PC-3 (cell line): ENCODE measurements at regions not wholly inside any gene's neighbourhood (a gene's known extent, or its start where the extent isn't known, plus 50 kb on each side); places are given as distances from the start of the nearest gene placed in this dataset.
A peak's percentile ranks its signal among the peaks of the same experiment; 100 is the strongest.

ENCODE experiments used
- ATAC-seq: fragments of 200-7000 bp; cut with Tn5 transposase; 2 replicates; pipeline ENCODE4 v1.9.1; 2020; ENCODE audit warnings: mild to moderate bottlenecking, moderate library complexity
- BruUV-seq: library from RNA; stranded (reverse); fragments of 400-500 nt; replicated peaks from 2 replicates; lab custom pipeline; 2021; lab: Mats Ljungman, UMichigan
- CTCF ChIA-PET: fragments of 300-600 bp; sonication (Branson Sonifier 250); formaldehyde crosslinking; loops from one replicate; lab custom pipeline; 2022; ENCODE audit warnings: antibody characterized with exemption; lab: Charles Lee
- POLR2A ChIA-PET: fragments of 300-600 bp; sonication (Branson Sonifier 250); formaldehyde crosslinking; loops from one replicate; lab custom pipeline; 2022; ENCODE audit warnings: antibody characterized with exemption; ENCODE audit not compliant: unreplicated experiment; lab: Charles Lee
- DNase-seq: peaks from one replicate; pipeline ENCODE4 v3.0.0-alpha.2; 2015
- H2AFZ ChIP-seq: fragments of 300-600 bp; sonication (generic); 2 replicates; pipeline ENCODE4 v1.6.0; 2016; ENCODE audit warnings: antibody characterized with exemption, low read length
- H3F3A ChIP-seq: fragments of 300-600 bp; sonication (generic); one replicate; pipeline ENCODE4 v1.6.0; 2017; ENCODE audit warnings: antibody characterized with exemption, low read length, control low read depth, mild to moderate bottlenecking; ENCODE audit not compliant: unreplicated experiment
- H3K27ac ChIP-seq: fragments of 300-600 bp; sonication (generic); 2 replicates; pipeline ENCODE4 v1.5.1; 2016; ENCODE audit warnings: mild to moderate bottlenecking, low read length
- H3K27me3 ChIP-seq: fragments of 300-600 bp; sonication (generic); 2 replicates; pipeline ENCODE4 v1.6.1; 2016; ENCODE audit warnings: low read length, mixed read lengths
- H3K36me3 ChIP-seq: fragments of 300-600 bp; sonication (generic); 2 replicates; pipeline ENCODE4 v1.6.1; 2016; ENCODE audit warnings: low read depth, mixed run types, low read length, mixed read lengths
- H3K4me1 ChIP-seq: fragments of 300-600 bp; sonication (generic); 2 replicates; pipeline ENCODE4 v1.5.1; 2016; ENCODE audit warnings: low read length; ENCODE audit not compliant: insufficient read depth
- H3K4me2 ChIP-seq: fragments of 300-600 bp; sonication (generic); 2 replicates; pipeline ENCODE4 v1.6.0; 2016; ENCODE audit warnings: low read length
- H3K4me3 ChIP-seq: fragments of 300-600 bp; sonication (generic); 2 replicates; pipeline ENCODE4 v1.5.1; 2016; ENCODE audit warnings: mild to moderate bottlenecking, low read length, mixed read lengths
- H3K79me2 ChIP-seq: fragments of 300-600 bp; sonication (generic); 2 replicates; pipeline ENCODE4 v1.6.1; 2017; ENCODE audit warnings: low read length, mixed read lengths
- H3K9ac ChIP-seq: fragments of 300-600 bp; sonication (generic); 2 replicates; pipeline ENCODE4 v1.6.0; 2016; ENCODE audit warnings: mild to moderate bottlenecking, low read length
- H3K9me2 ChIP-seq: fragments of 300-600 bp; sonication (generic); replicated peaks from 2 replicates; pipeline ENCODE4 v1.6.1; 2016; ENCODE audit warnings: mixed run types, low read length, mixed read lengths
- H3K9me3 ChIP-seq: fragments of 300-600 bp; sonication (generic); 2 replicates; pipeline ENCODE4 v1.6.1; 2016; ENCODE audit warnings: low read length, mixed read lengths
- H4K20me1 ChIP-seq: fragments of 300-600 bp; sonication (generic); 2 replicates; pipeline ENCODE4 v1.6.1; 2016; ENCODE audit warnings: low read length, mixed read lengths
- EZH2 ChIP-seq: fragments of 300-600 bp; sonication (generic); IDR thresholded peaks from one replicate; pipeline ENCODE4 v1.6.1; 2017; ENCODE audit warnings: antibody characterized with exemption, mild to moderate bottlenecking, low read length; ENCODE audit not compliant: unreplicated experiment
- EZH2phosphoT487 ChIP-seq: fragments of 300-600 bp; sonication (generic); IDR thresholded peaks from 2 replicates; pipeline ENCODE4 v1.6.1; 2018; ENCODE audit warnings: mild to moderate bottlenecking, antibody characterized with exemption, low read length, borderline replicate concordance
- intact Hi-C: fragments of 100-400 bp; cut with micrococcal nuclease; formaldehyde crosslinking; loops from 2 replicates; pipeline ENCODE4 v1.9.0; 2023
- TF ChIP-seq, protein P1 (sequence below): fragments of 300-600 bp; sonication (generic); conservative IDR thresholded peaks from 2 replicates; pipeline ENCODE4 v1.5.1; 2017; ENCODE audit warnings: antibody characterized with exemption, low read depth, mild to moderate bottlenecking, low read length

DNA sequence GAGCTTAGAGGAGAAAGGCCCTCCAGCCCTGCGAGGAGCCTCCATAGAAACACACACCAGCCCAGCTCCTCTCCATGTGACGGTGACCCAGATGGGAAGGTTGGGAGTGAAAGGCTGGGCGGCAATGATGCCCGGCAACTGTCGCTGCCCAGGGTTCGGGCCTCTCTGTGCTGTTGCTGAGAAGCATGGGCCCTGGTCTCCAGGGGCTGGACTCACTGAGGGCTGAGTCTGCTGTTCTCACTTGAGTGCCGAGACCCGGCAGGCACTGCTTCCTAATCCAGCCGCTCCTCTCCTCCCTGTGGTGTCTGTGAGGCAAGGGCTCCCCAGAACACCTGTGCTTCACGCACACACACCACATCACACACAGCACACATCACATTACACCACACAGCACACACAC, 493.6 kb downstream of the GADD45G start:
- Histone ChIP-seq H3K9me3 (no peaks in the 10 kb centered on the region), H3K27ac (no peak overlapping the region), H3K27me3 (peaks cover 21% of the 10 kb centered on the region), H4K20me1 (no peaks in the 10 kb centered on the region), H3K4me2 (no peak overlapping the region), H3K79me2 (no peaks in the 10 kb centered on the region), H3K9ac (no peak overlapping the region), H3F3A (no peaks in the 10 kb centered on the region), H3K4me1 (no peaks in the 10 kb centered on the region), H3K4me3 (no peak overlapping the region), H3K9me2 (no peaks in the 10 kb centered on the region), H3K36me3 (no peaks in the 10 kb centered on the region), H2AFZ (no peak overlapping the region)
- ATAC-seq = no peak
- intact Hi-C loops = no loop called here
- CTCF ChIA-PET = interaction anchor here (1.3 kb wide), 1 partner anchor 496 kb away, joined by 5 read pairs; no protein-coding TSS in a partner anchor
- BruUV-seq = no TSS peak
- TF ChIP-seq EZH2 (no peak), EZH2phosphoT487 (no peak)
- TF ChIP-seq, protein P1, sequence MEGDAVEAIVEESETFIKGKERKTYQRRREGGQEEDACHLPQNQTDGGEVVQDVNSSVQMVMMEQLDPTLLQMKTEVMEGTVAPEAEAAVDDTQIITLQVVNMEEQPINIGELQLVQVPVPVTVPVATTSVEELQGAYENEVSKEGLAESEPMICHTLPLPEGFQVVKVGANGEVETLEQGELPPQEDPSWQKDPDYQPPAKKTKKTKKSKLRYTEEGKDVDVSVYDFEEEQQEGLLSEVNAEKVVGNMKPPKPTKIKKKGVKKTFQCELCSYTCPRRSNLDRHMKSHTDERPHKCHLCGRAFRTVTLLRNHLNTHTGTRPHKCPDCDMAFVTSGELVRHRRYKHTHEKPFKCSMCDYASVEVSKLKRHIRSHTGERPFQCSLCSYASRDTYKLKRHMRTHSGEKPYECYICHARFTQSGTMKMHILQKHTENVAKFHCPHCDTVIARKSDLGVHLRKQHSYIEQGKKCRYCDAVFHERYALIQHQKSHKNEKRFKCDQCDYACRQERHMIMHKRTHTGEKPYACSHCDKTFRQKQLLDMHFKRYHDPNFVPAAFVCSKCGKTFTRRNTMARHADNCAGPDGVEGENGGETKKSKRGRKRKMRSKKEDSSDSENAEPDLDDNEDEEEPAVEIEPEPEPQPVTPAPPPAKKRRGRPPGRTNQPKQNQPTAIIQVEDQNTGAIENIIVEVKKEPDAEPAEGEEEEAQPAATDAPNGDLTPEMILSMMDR = no peak
- POLR2A ChIA-PET = no interaction called here
- DNase-seq = no peak

DNA sequence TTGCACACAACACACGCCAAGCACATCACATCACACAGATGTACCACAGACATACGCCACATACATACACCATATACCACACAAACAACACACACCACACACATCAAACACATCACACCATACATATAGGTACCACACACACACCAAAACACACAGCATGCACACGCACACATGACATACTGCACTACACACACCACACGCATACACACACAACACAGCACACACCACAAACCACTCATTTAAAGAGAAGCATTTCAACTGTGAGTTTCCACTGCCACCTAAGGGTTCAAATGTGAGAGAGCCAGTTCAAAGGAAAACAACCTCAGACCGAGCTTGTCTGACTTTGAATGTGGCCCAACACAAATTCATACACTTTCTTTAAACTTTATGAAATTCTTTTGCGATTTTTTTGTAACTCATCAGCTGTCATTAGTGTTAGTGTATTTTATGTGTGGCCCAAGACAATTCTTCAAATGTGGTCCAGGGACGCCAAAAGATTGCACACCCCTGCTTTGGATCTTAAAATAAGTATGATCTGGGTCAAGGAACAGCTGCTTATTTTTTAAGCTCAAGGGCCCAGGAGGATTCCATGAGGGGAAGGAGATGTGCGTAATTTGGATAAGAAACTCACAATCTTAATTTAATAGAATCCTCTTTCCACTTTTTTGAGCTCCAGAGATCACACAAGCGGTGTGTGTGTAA, 494.6 kb downstream of the GADD45G start:
- no peak overlapping the region for H3K9ac ChIP-seq
- TF ChIP-seq, protein P1 = peak; percentile 49
- no peak for TF ChIP-seq EZH2phosphoT487
- no peak for TF ChIP-seq EZH2
- H3K4me1 ChIP-seq = no peaks in the 10 kb centered on the region
- ATAC-seq (no peak), DNase-seq (peak; percentile 23)
- no peaks in the 10 kb centered on the region for H3K36me3 ChIP-seq
- H3K79me2 ChIP-seq = no peaks in the 10 kb centered on the region
- CTCF ChIA-PET = interaction anchor here (0.9 to 1.3 kb wide), 2 partner anchors 497 to 502 kb away, joined by 3 to 8 read pairs; no protein-coding TSS in a partner anchor
- no peak overlapping the region for H3K4me3 ChIP-seq
- H3K9me2 ChIP-seq = no peaks in the 10 kb centered on the region
- no TSS peak for BruUV-seq
- H3K9me3 ChIP-seq = no peaks in the 10 kb centered on the region
- H2AFZ ChIP-seq = no peak overlapping the region
- no peaks in the 10 kb centered on the region for H3F3A ChIP-seq
- peaks cover 12% of the 10 kb centered on the region for H3K27me3 ChIP-seq
- intact Hi-C loops = no loop called here
- no peaks in the 10 kb centered on the region for H4K20me1 ChIP-seq
- POLR2A ChIA-PET = no interaction called here
- H3K27ac ChIP-seq = no peak overlapping the region
- no peak overlapping the region for H3K4me2 ChIP-seq

DNA sequence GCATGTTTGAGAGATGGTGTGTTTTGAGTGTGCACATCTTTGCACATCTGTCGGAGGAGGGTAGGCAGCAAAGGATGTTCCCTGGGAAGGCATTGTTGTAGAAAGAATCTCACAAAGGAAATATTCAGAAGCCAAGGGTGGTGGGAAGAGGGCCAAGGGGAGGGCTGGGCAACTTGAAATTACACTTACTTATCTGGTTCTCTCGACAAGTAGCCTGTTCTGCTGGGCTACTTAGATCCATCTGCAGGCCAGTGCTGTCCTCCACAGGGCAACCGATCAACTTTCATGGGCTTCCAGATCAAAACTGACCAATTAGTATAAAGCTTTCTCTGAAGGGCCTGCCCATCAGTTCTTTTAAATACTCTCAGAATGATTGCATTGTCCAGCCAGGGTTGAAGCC, 495.2 kb downstream of the GADD45G start:
- Histone ChIP-seq H3K9me2 (no peaks in the 10 kb centered on the region), H3K36me3 (no peaks in the 10 kb centered on the region), H3K79me2 (no peaks in the 10 kb centered on the region), H3F3A (no peaks in the 10 kb centered on the region), H3K9ac (no peak overlapping the region), H3K27ac (no peak overlapping the region), H3K9me3 (no peaks in the 10 kb centered on the region), H3K4me3 (no peak overlapping the region), H3K27me3 (peaks cover 7% of the 10 kb centered on the region), H4K20me1 (no peaks in the 10 kb centered on the region), H2AFZ (no peak overlapping the region), H3K4me2 (no peak overlapping the region), H3K4me1 (no peaks in the 10 kb centered on the region)
- ATAC-seq (no peak), DNase-seq (no peak)
- ChIA-PET CTCF (interaction anchor here (0.9 to 1.3 kb wide), 2 partner anchors 497 to 502 kb away, joined by 3 to 8 read pairs; no protein-coding TSS in a partner anchor), POLR2A (no interaction called here)
- TF ChIP-seq EZH2 = no peak
- TF ChIP-seq EZH2phosphoT487 = no peak
- TF ChIP-seq, protein P1 = no peak
- intact Hi-C loops = no loop called here
- no TSS peak for BruUV-seq
